ENCODE measurements at regions not wholly inside any gene's neighbourhood (a gene's known extent, or its start where the extent isn't known, plus 50 kb on each side); places are given as distances from the start of the nearest gene placed in this dataset.

GRCh38 chr13:83666141-83666540 is 216.1 kb downstream of the SLITRK1 start:
- no peak for TF ChIP-seq CTCF (IDR thresholded peaks at IDR 0.05)
- no peak for TF ChIP-seq POLR2A (IDR thresholded peaks at IDR 0.05)
- TF ChIP-seq POLR2AphosphoS5 (IDR thresholded peaks at IDR 0.05): no peak
- no peak for TF ChIP-seq EP300 (IDR thresholded peaks at IDR 0.05)

All from sigmoid colon (tissue), 4 donors.